ENCODE measurements at regions not wholly inside any gene's neighbourhood (a gene's known extent, or its start where the extent isn't known, plus 50 kb on each side); places are given as distances from the start of the nearest gene placed in this dataset.

GRCh38 chr12:91687052-91688017 is 458.3 kb downstream of the BTG1 start:
- DNase-seq (ENCODE audit: low read depth, low spot score), result no peak
- ChIA-PET CTCF (no interaction called here), POLR2A (no interaction called here)
- Histone ChIP-seq H3K27me3 (ENCODE audit: control insufficient read depth, insufficient read depth, low read length) (no peaks in the 10 kb centered on the region), H3K27ac (ENCODE audit: low read depth, low read length) (no peak overlapping the region), H3K9me3 (ENCODE audit: control insufficient read depth, insufficient read depth, low read length) (no peaks in the 10 kb centered on the region), H3K4me3 (ENCODE audit: low read depth, low read length) (no peak overlapping the region)
- TF ChIP-seq CTCF (IDR thresholded peaks at IDR 0.05; ENCODE audit: low read depth, low read length), result no peak

- no peak overlapping the region for H3K27ac ChIP-seq (ENCODE audit: low read depth, low read length)
- no peaks in the 10 kb centered on the region for H3K9me3 ChIP-seq (ENCODE audit: control insufficient read depth, insufficient read depth, low read length)
- ChIA-PET CTCF (no interaction called here), POLR2A (no interaction called here)
- H3K4me3 ChIP-seq (ENCODE audit: low read depth, low read length), result no peak overlapping the region
- no peak for DNase-seq (ENCODE audit: low read depth, low spot score)
- no peaks in the 10 kb centered on the region for H3K27me3 ChIP-seq (ENCODE audit: control insufficient read depth, insufficient read depth, low read length)
- no peak for TF ChIP-seq CTCF (IDR thresholded peaks at IDR 0.05; ENCODE audit: low read depth, low read length)
Measured at GRCh38 chr12:91685917-91686316, 459.7 kb downstream of the BTG1 start.

- TF ChIP-seq CTCF (IDR thresholded peaks at IDR 0.05; ENCODE audit: low read depth, low read length), result no peak
- Histone ChIP-seq H3K27me3 (ENCODE audit: control insufficient read depth, insufficient read depth, low read length) (no peaks in the 10 kb centered on the region), H3K27ac (ENCODE audit: low read depth, low read length) (no peak overlapping the region), H3K4me3 (ENCODE audit: low read depth, low read length) (no peak overlapping the region), H3K9me3 (ENCODE audit: control insufficient read depth, insufficient read depth, low read length) (no peaks in the 10 kb centered on the region)
- DNase-seq (ENCODE audit: low read depth, low spot score), result no peak
- ChIA-PET CTCF (interaction anchor here (0.6 kb wide), 1 partner anchor 1197 kb away, joined by 3 read pairs; no protein-coding TSS in a partner anchor), POLR2A (no interaction called here)
Measured at GRCh38 chr12:91681751-91682150, 463.9 kb downstream of the BTG1 start.

- Histone ChIP-seq H3K27me3 (ENCODE audit: control insufficient read depth, insufficient read depth, low read length) (no peaks in the 10 kb centered on the region), H3K4me3 (ENCODE audit: low read depth, low read length) (no peak overlapping the region), H3K9me3 (ENCODE audit: control insufficient read depth, insufficient read depth, low read length) (no peaks in the 10 kb centered on the region), H3K27ac (ENCODE audit: low read depth, low read length) (no peak overlapping the region)
- DNase-seq (ENCODE audit: low read depth, low spot score), result no peak
- ChIA-PET POLR2A (no interaction called here), CTCF (interaction anchor here (0.6 kb wide), 1 partner anchor 1196 kb away, joined by 3 read pairs; no protein-coding TSS in a partner anchor)
- no peak for TF ChIP-seq CTCF (IDR thresholded peaks at IDR 0.05; ENCODE audit: low read depth, low read length)
Measured at GRCh38 chr12:91680864-91681263, 464.8 kb downstream of the BTG1 start.

GRCh38 chr12:91677556-91677955 is 468.1 kb downstream of the BTG1 start:
- no peak for DNase-seq (ENCODE audit: low read depth, low spot score)
- H3K27ac ChIP-seq (ENCODE audit: low read depth, low read length), result no peak overlapping the region
- no peak for TF ChIP-seq CTCF (IDR thresholded peaks at IDR 0.05; ENCODE audit: low read depth, low read length)
- H3K27me3 ChIP-seq (ENCODE audit: control insufficient read depth, insufficient read depth, low read length), result no peaks in the 10 kb centered on the region
- no peaks in the 10 kb centered on the region for H3K9me3 ChIP-seq (ENCODE audit: control insufficient read depth, insufficient read depth, low read length)
- CTCF ChIA-PET, result no interaction called here
- POLR2A ChIA-PET, result no interaction called here
- H3K4me3 ChIP-seq (ENCODE audit: low read depth, low read length), result no peak overlapping the region

All from AG04450 (cell line).